IMR-90 (cell line): ENCODE measurements at regions not wholly inside any gene's neighbourhood (a gene's known extent, or its start where the extent isn't known, plus 50 kb on each side); places are given as distances from the start of the nearest gene placed in this dataset.

Experiments used
- ATAC-seq: fragments of 200-7000 bp; cut with Tn5 transposase; 2 replicates; pipeline ENCODE4 v1.9.1; 2020; ENCODE audit warnings: low read depth, mild to moderate bottlenecking, moderate library complexity
- BruUV-seq: library from RNA; stranded (reverse); fragments of 400-500 nt; replicated peaks from 2 replicates; lab custom pipeline; 2021; lab: Mats Ljungman, UMichigan
- CTCF ChIA-PET: fragments of 300-600 bp; formaldehyde crosslinking; extraction: SDS; loops from one replicate; lab custom pipeline; 2021; ENCODE audit warnings: antibody characterized with exemption; lab: Yijun Ruan, JAX
- POLR2A ChIA-PET: fragments of 300-600 bp; sonication (Branson Sonifier 250); formaldehyde crosslinking; loops from one replicate; lab custom pipeline; 2022; ENCODE audit warnings: antibody characterized with exemption; ENCODE audit not compliant: unreplicated experiment; lab: Charles Lee
- DNase-seq: peaks from one replicate; pipeline ENCODE4 v3.0.0; 2013
- H2AFZ ChIP-seq: replicated peaks from 2 replicates; pipeline ENCODE3; 2013; ENCODE audit warnings: low read length, mild to moderate bottlenecking; ENCODE audit not compliant: poor library complexity
- H2AK5ac ChIP-seq: 2 replicates; pipeline ENCODE4 v1.6.1; 2013; ENCODE audit warnings: low read depth, low read length, inconsistent platforms
- H2AK9ac ChIP-seq: replicated peaks from 2 replicates; pipeline ENCODE3; 2013; ENCODE audit warnings: mild to moderate bottlenecking, low read depth, low read length, moderate library complexity; ENCODE audit not compliant: poor library complexity
- H2BK120ac ChIP-seq: 2 replicates; pipeline ENCODE4 v1.6.1; 2013; ENCODE audit warnings: low read depth, low read length, inconsistent platforms
- H2BK15ac ChIP-seq: 3 replicates; pipeline ENCODE4 v1.6.1; 2013; ENCODE audit warnings: low read depth, low read length, inconsistent platforms
- H2BK20ac ChIP-seq: 2 replicates; pipeline ENCODE4 v1.6.1; 2013; ENCODE audit warnings: low read depth, mild to moderate bottlenecking, inconsistent platforms, low read length, moderate library complexity
- H2BK5ac ChIP-seq: 2 replicates; pipeline ENCODE4 v1.6.1; 2013; ENCODE audit warnings: mild to moderate bottlenecking, low read depth, low read length, inconsistent platforms; ENCODE audit not compliant: poor library complexity, severe bottlenecking
- H3K14ac ChIP-seq: replicated peaks from 2 replicates; pipeline ENCODE4 v1.6.1; 2013; ENCODE audit warnings: low read depth, low read length, inconsistent platforms
- H3K18ac ChIP-seq: 2 replicates; pipeline ENCODE4 v1.6.1; 2013; ENCODE audit warnings: low read depth, low read length, control low read depth
- H3K23ac ChIP-seq: 2 replicates; pipeline ENCODE4 v1.6.1; 2013; ENCODE audit warnings: low read depth, low read length, inconsistent platforms
- H3K27ac ChIP-seq: 2 replicates; pipeline ENCODE4 v1.5.1; 2013; ENCODE audit warnings: mild to moderate bottlenecking, control low read depth, low read length; ENCODE audit not compliant: insufficient read depth
- H3K27me3 ChIP-seq: 2 replicates; pipeline ENCODE4 v1.6.1; 2013; ENCODE audit warnings: low read length; ENCODE audit not compliant: control insufficient read depth, insufficient read depth
- H3K36me3 ChIP-seq: 2 replicates; pipeline ENCODE4 v1.6.1; 2013; ENCODE audit warnings: low read length, mixed read lengths; ENCODE audit not compliant: control insufficient read depth, insufficient read depth
- H3K4ac ChIP-seq: 2 replicates; pipeline ENCODE4 v1.6.1; 2013; ENCODE audit warnings: low read depth, low read length, inconsistent platforms
- H3K4me1 ChIP-seq: 2 replicates; pipeline ENCODE4 v1.6.1; 2013; ENCODE audit warnings: low read length, mixed read lengths; ENCODE audit not compliant: control insufficient read depth, insufficient read depth
- H3K4me2 ChIP-seq: 2 replicates; pipeline ENCODE4 v1.6.1; 2013; ENCODE audit warnings: low read depth, mild to moderate bottlenecking, control low read depth, low read length, moderate library complexity
- H3K4me3 ChIP-seq: 2 replicates; pipeline ENCODE4 v1.5.1; 2013; ENCODE audit warnings: low read depth, mild to moderate bottlenecking, control low read depth, low read length, moderate library complexity; ENCODE audit not compliant: insufficient read depth
- H3K56ac ChIP-seq: 2 replicates; pipeline ENCODE4 v1.6.1; 2013; ENCODE audit warnings: low read length, inconsistent platforms; ENCODE audit not compliant: insufficient read depth; ENCODE audit errors: extremely low read depth
- H3K79me1 ChIP-seq, 2 experiments: 2 replicates each; pipeline ENCODE4 v1.6.1; 2013; ENCODE audit warnings: low read length in 2 of 2, inconsistent platforms in 1 of 2, low read depth in 1 of 2
- H3K9ac ChIP-seq: 2 replicates; pipeline ENCODE4 v1.6.1; 2013; ENCODE audit warnings: low read depth, low read length, control low read depth
- H3K9me1 ChIP-seq: 2 replicates; pipeline ENCODE4 v1.6.1; 2013; ENCODE audit warnings: low read length, inconsistent platforms; ENCODE audit not compliant: insufficient read depth
- H3K9me3 ChIP-seq: 2 replicates; pipeline ENCODE4 v1.6.1; 2013; ENCODE audit warnings: low read length; ENCODE audit not compliant: control insufficient read depth, insufficient read depth
- H4K20me1 ChIP-seq: 2 replicates; pipeline ENCODE4 v1.6.1; 2013; ENCODE audit warnings: low read length, inconsistent platforms; ENCODE audit not compliant: insufficient read depth
- H4K5ac ChIP-seq: 2 replicates; pipeline ENCODE4 v1.6.1; 2013; ENCODE audit warnings: mild to moderate bottlenecking, low read depth, low read length, control low read depth
- H4K8ac ChIP-seq, 2 experiments: 2 replicates each; pipeline ENCODE4 v1.6.1; 2013; ENCODE audit warnings: low read depth in 2 of 2, low read length in 2 of 2, control low read depth in 1 of 2, inconsistent platforms in 1 of 2
- H4K91ac ChIP-seq: 2 replicates; pipeline ENCODE4 v1.6.1; 2013; ENCODE audit warnings: low read depth, low read length, inconsistent platforms; ENCODE audit not compliant: insufficient read depth
- BHLHE40 ChIP-seq: fragments of 150-350 bp; IDR thresholded peaks from 2 replicates; pipeline ENCODE4 v1.6.1; 2016; ENCODE audit warnings: mild to moderate bottlenecking, low read depth, low read length
- CEBPB ChIP-seq: IDR thresholded peaks from 2 replicates; pipeline ENCODE4 v1.6.1; 2012; ENCODE audit warnings: low read depth, low read length, improper control_type of control experiment
- CHD1 ChIP-seq: IDR thresholded peaks from 2 replicates; pipeline ENCODE4 v1.6.1; 2012; ENCODE audit warnings: low read depth, low read length, improper control_type of control experiment
- FOS ChIP-seq: fragments of 150-350 bp; IDR thresholded peaks from 2 replicates; pipeline ENCODE4 v1.6.1; 2016; ENCODE audit warnings: low read depth, low read length
- MAFK ChIP-seq: IDR thresholded peaks from 2 replicates; pipeline ENCODE4 v1.6.1; 2012; ENCODE audit warnings: low read depth, low read length, improper control_type of control experiment
- MAZ ChIP-seq: IDR thresholded peaks from 2 replicates; pipeline ENCODE4 v1.6.1; 2012; ENCODE audit warnings: low read depth, mild to moderate bottlenecking, low read length, improper control_type of control experiment, moderate library complexity, borderline replicate concordance
- MXI1 ChIP-seq: IDR thresholded peaks from 2 replicates; pipeline ENCODE4 v1.6.1; 2012; ENCODE audit warnings: low read depth, mild to moderate bottlenecking, low read length, moderate library complexity, borderline replicate concordance
- NFE2L2 ChIP-seq: fragments of 150-350 bp; IDR thresholded peaks from 2 replicates; pipeline ENCODE4 v1.6.1; 2016; ENCODE audit warnings: low read depth, mild to moderate bottlenecking, low read length
- POLR2A ChIP-seq: IDR thresholded peaks from 2 replicates; pipeline ENCODE4 v1.6.1; 2012; ENCODE audit warnings: mild to moderate bottlenecking, low read depth, low read length
- RAD21 ChIP-seq: IDR thresholded peaks from 2 replicates; pipeline ENCODE4 v1.6.1; 2012; ENCODE audit warnings: low read length, improper control_type of control experiment
- RCOR1 ChIP-seq: IDR thresholded peaks from 2 replicates; pipeline ENCODE4 v1.6.1; 2012; ENCODE audit warnings: mild to moderate bottlenecking, low read length, improper control_type of control experiment; ENCODE audit not compliant: insufficient replicate concordance
- RFX5 ChIP-seq: IDR thresholded peaks from 2 replicates; pipeline ENCODE4 v1.8.0; 2012; ENCODE audit warnings: low read depth, mild to moderate bottlenecking, low read length, moderate library complexity
- SMC3 ChIP-seq: fragments of 150-350 bp; IDR thresholded peaks from 2 replicates; pipeline ENCODE4 v1.6.1; 2016; ENCODE audit warnings: low read depth, mild to moderate bottlenecking, antibody characterized with exemption, low read length, moderate library complexity
- WGBS, 2 experiments: methylation state at CpG; one replicate each; pipeline versions ENCODE4 v1.1.5 to v1.1.7; 2013; ENCODE audit warnings: missing lambda C conversion rate in 2 of 2; ENCODE audit not compliant: insufficient read length in 1 of 2; ENCODE audit errors: extremely low coverage in 2 of 2; 5-methylcytosine and 5-hydroxymethylcytosine counted together
- dilution Hi-C: fragments of 300-500 bp; cut with HindIII; formaldehyde crosslinking; loops from one replicate; pipeline ENCODE4 v1.14.3; 2018; ENCODE audit warnings: low sequenced_read_pairs; ENCODE audit not compliant: unreplicated experiment
- in situ Hi-C: fragments of 300-500 bp; cut with MboI; formaldehyde crosslinking; loops from 3 replicates; pipeline ENCODE4 v1.14.3; 2019; ENCODE audit warnings: low sequenced_read_pairs, inconsistent platforms, mixed read lengths
- intact Hi-C: fragments of 100-400 bp; cut with micrococcal nuclease; formaldehyde crosslinking; loops from 2 replicates; pipeline ENCODE4 v1.10.0; 2022
- TF ChIP-seq, protein P1 (sequence below): fragments of 150-350 bp; IDR thresholded peaks from 2 replicates; pipeline ENCODE4 v1.6.1; 2016; ENCODE audit warnings: low read depth, mild to moderate bottlenecking, low read length, moderate library complexity, borderline replicate concordance
- TF ChIP-seq, protein P2 (sequence below): fragments of 150-350 bp; IDR thresholded peaks from 2 replicates; pipeline ENCODE4 v1.6.1; 2017; ENCODE audit warnings: mild to moderate bottlenecking, antibody characterized with exemption, low read length, low read depth
- TF ChIP-seq, protein P3 (sequence below): conservative IDR thresholded peaks from 2 replicates; pipeline ENCODE4 v1.5.1; 2012; ENCODE audit warnings: mild to moderate bottlenecking, low read depth, low read length, improper control_type of control experiment

DNA sequence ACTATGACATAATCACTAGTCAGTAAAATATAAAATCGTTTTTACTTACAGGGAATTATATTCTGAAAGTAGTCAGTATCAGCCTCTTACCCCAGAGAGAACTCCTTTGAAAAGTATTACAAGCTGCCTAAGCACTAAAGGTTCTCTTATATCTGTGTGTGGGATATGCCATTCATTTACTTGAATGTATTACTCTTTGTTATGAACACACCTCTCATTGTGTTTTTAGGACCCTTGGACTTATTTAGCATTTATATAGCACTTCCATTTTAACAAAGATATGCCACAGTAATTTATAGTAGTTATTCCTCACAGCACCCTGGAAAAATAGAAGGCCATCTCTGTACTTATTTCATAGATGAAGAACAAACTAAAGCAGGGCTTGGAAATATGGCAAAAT, 1178.0 kb downstream of the OLFM4 start:
- Histone ChIP-seq H3K9me3 (peaks cover 5% of the 10 kb centered on the region), H3K14ac (no peak overlapping the region), H3K36me3 (no peaks in the 10 kb centered on the region), H3K4ac (no peak overlapping the region), H3K4me2 (no peak overlapping the region), H2AK5ac (no peak overlapping the region), H2BK5ac (no peak overlapping the region), H4K5ac (no peak overlapping the region), H3K18ac (no peak overlapping the region), H3K9ac (no peak overlapping the region), H3K56ac (no peak overlapping the region), H3K9me1 (no peaks in the 10 kb centered on the region), H3K4me1 (no peaks in the 10 kb centered on the region), H4K91ac (no peak overlapping the region), H4K8ac (no peak overlapping the region), H3K23ac (no peak overlapping the region), H3K4me3 (no peak overlapping the region), H2AK9ac (no peak overlapping the region), H2BK20ac (no peak overlapping the region), H2BK120ac (no peak overlapping the region), H3K27me3 (no peaks in the 10 kb centered on the region), H3K27ac (no peak overlapping the region), H2AFZ (no peak overlapping the region), H2BK15ac (no peak overlapping the region), H3K79me1 (no peaks in the 10 kb centered on the region), H4K20me1 (no peaks in the 10 kb centered on the region)
- CTCF ChIA-PET, result interaction anchor here (0.8 kb wide), 1 partner anchor 25 kb away, joined by 3 read pairs; no protein-coding TSS in a partner anchor
- dilution Hi-C loops, result no loop called here
- WGBS, 2 experiments, result no CpG with 5 or more reads among the region's 1 CpG
- POLR2A ChIA-PET, result no interaction called here
- TF ChIP-seq MXI1 (no peak), CHD1 (no peak), RAD21 (no peak), MAZ (no peak), NFE2L2 (no peak), RCOR1 (no peak), BHLHE40 (no peak), MAFK (no peak), RFX5 (no peak), CEBPB (no peak), SMC3 (no peak), FOS (no peak), POLR2A (no peak)
- TF ChIP-seq, protein P1, sequence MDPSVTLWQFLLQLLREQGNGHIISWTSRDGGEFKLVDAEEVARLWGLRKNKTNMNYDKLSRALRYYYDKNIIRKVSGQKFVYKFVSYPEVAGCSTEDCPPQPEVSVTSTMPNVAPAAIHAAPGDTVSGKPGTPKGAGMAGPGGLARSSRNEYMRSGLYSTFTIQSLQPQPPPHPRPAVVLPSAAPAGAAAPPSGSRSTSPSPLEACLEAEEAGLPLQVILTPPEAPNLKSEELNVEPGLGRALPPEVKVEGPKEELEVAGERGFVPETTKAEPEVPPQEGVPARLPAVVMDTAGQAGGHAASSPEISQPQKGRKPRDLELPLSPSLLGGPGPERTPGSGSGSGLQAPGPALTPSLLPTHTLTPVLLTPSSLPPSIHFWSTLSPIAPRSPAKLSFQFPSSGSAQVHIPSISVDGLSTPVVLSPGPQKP, result no peak
- TF ChIP-seq, protein P2, sequence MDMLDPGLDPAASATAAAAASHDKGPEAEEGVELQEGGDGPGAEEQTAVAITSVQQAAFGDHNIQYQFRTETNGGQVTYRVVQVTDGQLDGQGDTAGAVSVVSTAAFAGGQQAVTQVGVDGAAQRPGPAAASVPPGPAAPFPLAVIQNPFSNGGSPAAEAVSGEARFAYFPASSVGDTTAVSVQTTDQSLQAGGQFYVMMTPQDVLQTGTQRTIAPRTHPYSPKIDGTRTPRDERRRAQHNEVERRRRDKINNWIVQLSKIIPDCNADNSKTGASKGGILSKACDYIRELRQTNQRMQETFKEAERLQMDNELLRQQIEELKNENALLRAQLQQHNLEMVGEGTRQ, result no peak
- TF ChIP-seq, protein P3, sequence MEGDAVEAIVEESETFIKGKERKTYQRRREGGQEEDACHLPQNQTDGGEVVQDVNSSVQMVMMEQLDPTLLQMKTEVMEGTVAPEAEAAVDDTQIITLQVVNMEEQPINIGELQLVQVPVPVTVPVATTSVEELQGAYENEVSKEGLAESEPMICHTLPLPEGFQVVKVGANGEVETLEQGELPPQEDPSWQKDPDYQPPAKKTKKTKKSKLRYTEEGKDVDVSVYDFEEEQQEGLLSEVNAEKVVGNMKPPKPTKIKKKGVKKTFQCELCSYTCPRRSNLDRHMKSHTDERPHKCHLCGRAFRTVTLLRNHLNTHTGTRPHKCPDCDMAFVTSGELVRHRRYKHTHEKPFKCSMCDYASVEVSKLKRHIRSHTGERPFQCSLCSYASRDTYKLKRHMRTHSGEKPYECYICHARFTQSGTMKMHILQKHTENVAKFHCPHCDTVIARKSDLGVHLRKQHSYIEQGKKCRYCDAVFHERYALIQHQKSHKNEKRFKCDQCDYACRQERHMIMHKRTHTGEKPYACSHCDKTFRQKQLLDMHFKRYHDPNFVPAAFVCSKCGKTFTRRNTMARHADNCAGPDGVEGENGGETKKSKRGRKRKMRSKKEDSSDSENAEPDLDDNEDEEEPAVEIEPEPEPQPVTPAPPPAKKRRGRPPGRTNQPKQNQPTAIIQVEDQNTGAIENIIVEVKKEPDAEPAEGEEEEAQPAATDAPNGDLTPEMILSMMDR, result no peak
- ATAC-seq (no peak), DNase-seq (no peak)
- in situ Hi-C loops, result no loop called here
- intact Hi-C loops, result no loop called here
- BruUV-seq, result no TSS peak
